ENCODE measurements at regions not wholly inside any gene's neighbourhood (a gene's known extent, or its start where the extent isn't known, plus 50 kb on each side); places are given as distances from the start of the nearest gene placed in this dataset.

DNA sequence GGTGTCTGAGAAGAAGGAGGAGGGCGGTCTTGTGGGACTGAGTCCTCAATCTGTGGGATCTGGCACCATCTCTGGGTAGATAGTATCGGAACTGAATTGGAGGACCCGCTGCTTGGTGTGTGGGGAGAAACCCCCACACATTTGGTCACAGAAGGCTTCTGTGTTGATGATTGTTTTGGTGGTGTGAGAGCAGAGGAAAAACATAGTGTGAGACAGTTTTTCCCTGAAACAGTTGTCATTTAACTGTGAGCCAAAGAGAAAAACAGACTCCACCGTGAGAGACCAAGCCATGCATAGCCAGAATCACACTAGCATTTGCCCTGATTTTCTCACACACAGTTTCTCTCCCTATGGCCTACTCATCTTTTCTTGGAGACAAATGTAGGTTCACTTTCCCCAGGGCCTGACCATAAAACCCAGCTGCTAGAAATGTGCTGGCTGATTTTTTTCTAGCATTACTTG, 91.4 kb upstream of the FLRT2 start:
- H3K4me1 Mint-ChIP-seq: no peaks in the 10 kb centered on the region
- WGBS (ENCODE audit: insufficient coverage): 92% methylated on average over 4 of the region's 4 CpGs
- H3K36me3 Mint-ChIP-seq: no peaks in the 10 kb centered on the region
- H3K27me3 ChIP-seq (ENCODE audit: control insufficient read depth, insufficient read depth, low read length): no peaks in the 10 kb centered on the region
- H3K4me3 ChIP-seq (ENCODE audit: low read length): no peak overlapping the region
- no peaks in the 10 kb centered on the region for H3K4me1 ChIP-seq (ENCODE audit: control insufficient read depth, insufficient read depth, low read length)
- H3K27me3 Mint-ChIP-seq (ENCODE audit: low read depth in 2 of 2): no peaks in the 10 kb centered on the region
- DNase-seq (no peak), ATAC-seq (no peak)
- no peak overlapping the region for H3K27ac Mint-ChIP-seq
- no peak overlapping the region for H3K4me3 Mint-ChIP-seq
- H3K9me3 Mint-ChIP-seq: peaks cover 0 to 2% of the 10 kb centered on the region in 2 donors
- intact Hi-C loops (cut with micrococcal nuclease): no loop called here
- TF ChIP-seq, protein P1, sequence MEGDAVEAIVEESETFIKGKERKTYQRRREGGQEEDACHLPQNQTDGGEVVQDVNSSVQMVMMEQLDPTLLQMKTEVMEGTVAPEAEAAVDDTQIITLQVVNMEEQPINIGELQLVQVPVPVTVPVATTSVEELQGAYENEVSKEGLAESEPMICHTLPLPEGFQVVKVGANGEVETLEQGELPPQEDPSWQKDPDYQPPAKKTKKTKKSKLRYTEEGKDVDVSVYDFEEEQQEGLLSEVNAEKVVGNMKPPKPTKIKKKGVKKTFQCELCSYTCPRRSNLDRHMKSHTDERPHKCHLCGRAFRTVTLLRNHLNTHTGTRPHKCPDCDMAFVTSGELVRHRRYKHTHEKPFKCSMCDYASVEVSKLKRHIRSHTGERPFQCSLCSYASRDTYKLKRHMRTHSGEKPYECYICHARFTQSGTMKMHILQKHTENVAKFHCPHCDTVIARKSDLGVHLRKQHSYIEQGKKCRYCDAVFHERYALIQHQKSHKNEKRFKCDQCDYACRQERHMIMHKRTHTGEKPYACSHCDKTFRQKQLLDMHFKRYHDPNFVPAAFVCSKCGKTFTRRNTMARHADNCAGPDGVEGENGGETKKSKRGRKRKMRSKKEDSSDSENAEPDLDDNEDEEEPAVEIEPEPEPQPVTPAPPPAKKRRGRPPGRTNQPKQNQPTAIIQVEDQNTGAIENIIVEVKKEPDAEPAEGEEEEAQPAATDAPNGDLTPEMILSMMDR (IDR thresholded peaks at IDR 0.05): no peak
- no peaks in the 10 kb centered on the region for H3K9me3 ChIP-seq (ENCODE audit: control insufficient read depth, insufficient read depth, low read length)
- no peaks in the 10 kb centered on the region for H3K36me3 ChIP-seq (ENCODE audit: control insufficient read depth, insufficient read depth, low read length)
- no peak overlapping the region for H3K27ac ChIP-seq (ENCODE audit: low read length)

DNA sequence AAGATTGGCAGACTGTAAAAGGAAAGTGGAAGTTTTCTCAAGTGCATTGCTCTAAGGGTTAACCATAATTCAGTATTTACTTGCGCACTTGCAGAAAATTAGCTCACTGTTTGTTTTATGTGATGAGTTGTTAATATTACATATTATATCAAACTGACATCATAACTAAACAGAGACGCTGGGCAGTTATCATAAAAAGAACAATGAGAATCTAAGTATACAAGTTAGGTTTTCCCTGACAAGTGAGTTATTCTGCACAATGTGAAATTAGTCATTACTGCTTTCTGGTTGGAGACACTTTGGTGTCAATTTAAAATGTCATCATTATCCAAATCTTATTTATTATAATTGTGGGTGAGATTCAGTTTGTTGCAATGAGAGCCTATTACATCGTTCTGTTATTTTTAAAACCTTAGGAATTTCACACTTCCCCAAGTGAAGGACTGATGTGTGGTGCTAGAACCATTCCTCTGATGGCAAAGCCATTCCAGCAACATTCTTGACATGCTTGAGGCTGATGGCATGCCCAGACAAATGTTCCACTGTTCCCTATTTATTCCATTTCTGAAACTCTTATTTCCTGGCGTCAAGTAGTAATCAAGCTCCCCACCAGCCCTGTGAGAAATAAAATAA, 90.1 kb upstream of the FLRT2 start:
- no peaks in the 10 kb centered on the region for H3K27me3 ChIP-seq (ENCODE audit: control insufficient read depth, insufficient read depth, low read length)
- no peaks in the 10 kb centered on the region for H3K27me3 Mint-ChIP-seq (ENCODE audit: low read depth in 2 of 2)
- intact Hi-C loops (cut with micrococcal nuclease): no loop called here
- WGBS (ENCODE audit: insufficient coverage): no CpG with 5 or more reads among the region's 4 CpGs
- H3K9me3 Mint-ChIP-seq: peaks cover 0 to 2% of the 10 kb centered on the region in 2 donors
- H3K4me3 Mint-ChIP-seq: no peak overlapping the region
- H3K36me3 ChIP-seq (ENCODE audit: control insufficient read depth, insufficient read depth, low read length): no peaks in the 10 kb centered on the region
- TF ChIP-seq, protein P1 (IDR thresholded peaks at IDR 0.05): no peak
- ATAC-seq (no peak), DNase-seq (no peak)
- H3K4me3 ChIP-seq (ENCODE audit: low read length): no peak overlapping the region
- no peaks in the 10 kb centered on the region for H3K9me3 ChIP-seq (ENCODE audit: control insufficient read depth, insufficient read depth, low read length)
- H3K36me3 Mint-ChIP-seq: no peaks in the 10 kb centered on the region
- no peaks in the 10 kb centered on the region for H3K4me1 ChIP-seq (ENCODE audit: control insufficient read depth, insufficient read depth, low read length)
- no peak overlapping the region for H3K27ac ChIP-seq (ENCODE audit: low read length)
- H3K4me1 Mint-ChIP-seq: no peaks in the 10 kb centered on the region
- no peak overlapping the region for H3K27ac Mint-ChIP-seq

DNA sequence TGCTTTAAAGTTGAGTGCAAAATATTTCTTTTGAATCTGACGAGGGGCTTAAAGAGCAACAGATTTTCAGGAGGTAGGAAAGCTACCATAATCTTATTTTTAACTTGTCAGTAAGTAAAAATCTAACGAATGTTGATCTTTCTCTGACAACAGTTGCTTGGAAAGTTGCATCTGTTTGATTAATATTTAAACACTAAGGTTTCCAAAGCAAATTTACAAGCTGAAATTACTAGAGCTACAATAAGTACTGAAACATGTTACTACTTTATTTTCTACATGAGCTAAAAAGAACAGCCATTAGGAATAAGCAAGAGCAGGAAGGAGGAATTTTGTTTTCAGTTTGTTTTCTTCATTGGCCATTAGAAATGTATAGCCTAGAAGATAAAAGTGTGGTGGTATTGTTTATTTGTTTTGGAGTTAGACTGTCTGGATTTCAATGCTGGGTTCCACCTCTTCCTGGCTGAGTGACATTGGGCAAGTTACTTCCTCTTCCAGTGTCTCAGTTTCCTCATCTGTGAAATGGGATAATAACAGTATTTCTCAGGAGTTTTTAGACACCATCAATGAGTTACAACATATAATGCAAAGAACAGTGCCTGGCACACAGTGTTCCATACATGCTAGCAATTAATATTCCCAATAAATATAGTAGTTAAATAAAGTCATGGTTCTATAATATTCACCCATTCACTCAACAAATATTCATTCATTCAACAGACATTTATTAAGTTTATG, 87.9 kb upstream of the FLRT2 start:
- Mint-ChIP-seq H3K27ac (no peak overlapping the region), H3K4me3 (no peak overlapping the region), H3K27me3 (ENCODE audit: low read depth in 2 of 2) (no peaks in the 10 kb centered on the region), H3K36me3 (no peaks in the 10 kb centered on the region), H3K4me1 (no peaks in the 10 kb centered on the region), H3K9me3 (peaks cover 0 to 2% of the 10 kb centered on the region in 2 donors)
- intact Hi-C loops (cut with micrococcal nuclease): no loop called here
- WGBS (ENCODE audit: insufficient coverage): 69% methylated on average over 2 of the region's 2 CpGs
- Histone ChIP-seq H3K27ac (ENCODE audit: low read length) (no peak overlapping the region), H3K4me1 (ENCODE audit: control insufficient read depth, insufficient read depth, low read length) (no peaks in the 10 kb centered on the region), H3K4me3 (ENCODE audit: low read length) (no peak overlapping the region), H3K27me3 (ENCODE audit: control insufficient read depth, insufficient read depth, low read length) (no peaks in the 10 kb centered on the region), H3K36me3 (ENCODE audit: control insufficient read depth, insufficient read depth, low read length) (no peaks in the 10 kb centered on the region), H3K9me3 (ENCODE audit: control insufficient read depth, insufficient read depth, low read length) (no peaks in the 10 kb centered on the region)
- no peak for DNase-seq
- TF ChIP-seq, protein P1 (IDR thresholded peaks at IDR 0.05): no peak
- ATAC-seq: no peak

Data from natural killer cell (primary cell).